Esophagus (tissue), 2 donors: ENCODE measurements at regions not wholly inside any gene's neighbourhood (a gene's known extent, or its start where the extent isn't known, plus 50 kb on each side); places are given as distances from the start of the nearest gene placed in this dataset.

Experiments
- H3K27ac ChIP-seq, 2 donors: one replicate each; pipeline ENCODE4 v1.5.1; 2013; ENCODE audit warnings: low read depth in 2 of 2, mild to moderate bottlenecking in 2 of 2, inconsistent platforms in 1 of 2, low read length in 1 of 2, moderate library complexity in 1 of 2
- H3K27me3 ChIP-seq, 2 donors: one replicate each; pipeline ENCODE4 v1.6.1; 2013; ENCODE audit warnings: low read length in 2 of 2, control low read depth in 1 of 2, mild to moderate bottlenecking in 1 of 2; ENCODE audit not compliant: insufficient read depth in 2 of 2, control insufficient read depth in 1 of 2
- H3K36me3 ChIP-seq, 2 donors: one replicate each; pipeline ENCODE4 v1.6.1; 2013; ENCODE audit warnings: low read length in 1 of 2; ENCODE audit not compliant: control insufficient read depth in 2 of 2, insufficient read depth in 2 of 2
- H3K4me1 ChIP-seq, 2 donors: one replicate each; pipeline ENCODE4 v1.6.1; 2013; ENCODE audit warnings: low read length in 1 of 2; ENCODE audit not compliant: control insufficient read depth in 2 of 2, insufficient read depth in 2 of 2
- H3K4me3 ChIP-seq, 2 donors: one replicate each; pipeline ENCODE4 v1.5.1; 2013; ENCODE audit warnings: low read length in 2 of 2, mild to moderate bottlenecking in 2 of 2, low read depth in 1 of 2, moderate library complexity in 1 of 2
- H3K9me3 ChIP-seq, 2 donors: one replicate each; pipeline ENCODE4 v1.6.1; 2013; ENCODE audit warnings: mild to moderate bottlenecking in 2 of 2, low read depth in 1 of 2, low read length in 1 of 2, moderate library complexity in 1 of 2; ENCODE audit not compliant: control insufficient read depth in 2 of 2, insufficient read depth in 1 of 2
- WGBS, 2 donors: extraction: QIAGEN DNeasy Blood & Tissue Kit; methylation state at CpG; one replicate each; pipeline ENCODE4 v1.1.7; 2013; 5-methylcytosine and 5-hydroxymethylcytosine counted together
- donor health status: healthy with polysubstance abuse.
- donor health status: Bipolar disorder and iron deficiency.

DNA sequence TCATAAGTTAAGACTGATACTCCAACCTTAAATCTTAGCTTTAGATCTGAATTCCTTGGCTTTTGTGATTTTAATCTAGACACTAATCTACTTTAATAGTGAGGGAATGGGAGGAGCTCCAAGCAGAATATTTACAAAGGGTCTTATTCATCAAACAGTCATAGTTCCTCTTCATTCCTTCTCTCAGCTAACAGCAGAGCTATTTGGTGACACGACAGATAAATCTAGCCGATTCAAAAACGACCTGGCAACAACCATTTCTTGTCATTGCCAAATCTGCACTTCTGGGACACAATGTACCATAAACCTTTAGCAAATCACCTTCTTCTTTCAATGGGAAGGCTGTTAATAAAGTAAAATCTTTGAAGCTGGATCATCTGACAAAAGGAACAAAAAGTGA is 52.8 kb upstream of the FOXD3 start:
- Histone ChIP-seq H3K4me1 (no peaks in the 10 kb centered on the region), H3K36me3 (no peaks in the 10 kb centered on the region), H3K27me3 (peaks cover 0 to 2% of the 10 kb centered on the region in 2 donors), H3K27ac (no peak overlapping the region), H3K4me3 (peak overlapping the region in 1 of 2 donors; percentile 15), H3K9me3 (no peaks in the 10 kb centered on the region)
- 27 to 29% methylated on average over 3 of the region's 3 CpGs for WGBS, 2 donors
